Activated CD4-positive, alpha-beta T cell treated with anti-CD3 and anti-CD28 coated beads, Interleukin-10, Interleukin-2, amounts not matched to agents 100 ng/mL and 50 ng/mL, durations not matched to agents 16 hours and 8 hours (primary cell): ENCODE measurements at regions not wholly inside any gene's neighbourhood (a gene's known extent, or its start where the extent isn't known, plus 50 kb on each side); places are given as distances from the start of the nearest gene placed in this dataset.
"Not testable (repeated sequence)": the region's sequence is repeated elsewhere in the genome, so short reads cannot be mapped to it uniquely, and the experiment has no call there.

Experiments used
- DNase-seq: peaks from one replicate; pipeline ENCODE4 v3.0.0-alpha.2; 2020

DNA sequence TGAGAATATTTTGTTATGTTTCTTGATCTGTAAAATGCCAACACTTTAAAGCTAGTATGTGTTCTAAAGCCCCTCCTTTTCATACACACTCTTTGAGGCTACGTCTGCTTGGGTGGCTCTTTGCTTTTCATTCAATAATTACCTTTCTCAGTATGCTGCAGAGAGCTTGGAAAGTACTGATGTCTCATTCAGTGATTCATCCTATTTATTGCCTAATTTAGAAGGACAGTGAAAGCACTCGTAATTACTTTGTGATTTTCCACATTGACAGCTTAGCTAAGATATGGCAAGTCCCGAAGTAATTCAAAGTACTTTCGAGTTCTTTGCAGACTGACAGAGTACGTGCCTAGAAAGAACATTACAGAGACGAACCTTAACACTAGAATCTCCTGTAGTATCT is 57.2 kb downstream of the BMP15 start:
- no peak for DNase-seq

GRCh38 chrX:50968871-50969635 is 58.5 kb downstream of the BMP15 start:
- DNase-seq = not testable (repeated sequence)

- peak; percentile 26 for DNase-seq
These were observed 60.9 kb downstream of the BMP15 start for GRCh38 chrX:50971395-50971794.

GRCh38 chrX:50973199-50973598 is 62.7 kb downstream of the BMP15 start:
- DNase-seq = no peak

DNA sequence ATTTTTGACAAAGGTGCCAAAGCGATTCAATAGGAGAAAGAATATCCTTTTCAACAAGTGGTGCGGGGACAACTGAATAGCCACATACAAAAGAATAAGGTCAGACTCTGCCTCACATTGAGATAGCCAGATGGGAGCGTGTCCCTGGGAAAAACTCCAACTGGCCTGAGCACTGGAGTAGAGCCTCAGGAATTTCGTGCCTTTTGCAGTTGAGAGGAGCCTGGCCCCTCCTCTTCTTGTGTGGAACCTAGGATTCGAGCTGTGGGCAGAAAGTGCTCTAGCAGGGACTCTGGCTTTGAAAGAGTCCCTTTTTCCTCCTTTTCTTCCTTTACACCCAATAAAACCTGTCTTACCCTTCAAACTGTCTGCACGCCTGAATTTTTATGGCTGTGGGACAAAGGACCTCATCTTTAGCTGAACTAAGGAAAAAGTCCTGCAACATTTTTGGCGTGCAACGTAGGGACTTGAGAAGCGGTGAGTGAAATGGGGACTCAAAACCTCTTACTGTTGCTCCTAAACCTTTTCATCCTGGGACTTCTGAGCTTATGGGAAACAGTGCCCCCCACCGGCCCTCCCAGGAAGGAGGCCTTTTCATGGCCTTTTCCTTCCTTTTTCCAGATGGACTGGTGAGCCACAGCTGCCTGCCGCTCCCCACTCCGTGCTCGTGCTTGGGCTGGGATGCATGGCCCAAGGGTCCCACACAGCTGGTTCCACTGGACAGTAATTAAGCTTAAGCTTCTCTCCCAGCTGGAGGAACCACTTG is 68.6 kb downstream of the BMP15 start:
- DNase-seq = no peak

GRCh38 chrX:50980251-50980650 is 69.7 kb downstream of the BMP15 start:
- DNase-seq = no peak

DNA sequence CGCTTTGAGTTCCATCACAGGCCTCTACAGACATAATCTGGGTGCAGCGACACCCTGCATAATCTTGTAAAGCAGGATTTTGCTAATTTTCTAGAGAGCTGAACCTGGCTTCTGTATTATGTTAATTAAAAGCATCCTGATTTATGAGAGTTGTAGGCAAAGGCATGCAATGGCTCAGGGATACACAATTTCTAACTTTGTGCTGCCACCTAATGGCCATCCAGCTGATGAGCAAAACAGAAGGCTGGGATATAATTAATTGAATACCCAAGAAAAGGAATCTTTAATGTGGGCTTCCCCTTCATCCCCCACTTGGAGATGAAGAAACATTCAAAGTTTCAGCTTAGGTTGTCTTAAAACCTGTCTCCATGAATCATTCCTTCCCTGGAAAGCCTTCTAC is 78.1 kb downstream of the BMP15 start:
- DNase-seq = peak; percentile 36

GRCh38 chrX:50996930-50997329 is 86.4 kb downstream of the BMP15 start:
- no peak for DNase-seq

DNA sequence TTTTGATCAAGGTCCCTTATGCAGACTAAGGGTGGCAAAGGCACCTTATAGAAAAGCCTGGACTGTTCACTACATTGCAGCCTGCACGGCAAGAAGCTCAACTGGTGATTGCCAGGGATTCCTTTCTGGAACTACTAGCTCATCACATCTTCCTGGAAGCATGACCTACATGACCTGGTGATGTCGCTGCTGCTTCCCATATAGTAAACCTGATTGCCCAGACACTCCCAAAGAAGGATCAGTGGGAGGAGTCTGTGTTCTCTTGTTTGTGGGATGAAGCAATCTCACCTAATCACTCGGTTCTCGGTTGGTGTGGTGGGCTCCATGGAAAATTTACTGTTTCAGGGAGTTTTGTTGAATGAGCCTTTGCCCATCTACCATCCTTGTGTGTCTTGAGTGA is 89.8 kb downstream of the BMP15 start:
- not testable (repeated sequence) for DNase-seq

GRCh38 chrX:51001733-51002632 is 91.4 kb downstream of the BMP15 start:
- not testable (repeated sequence) for DNase-seq

DNA sequence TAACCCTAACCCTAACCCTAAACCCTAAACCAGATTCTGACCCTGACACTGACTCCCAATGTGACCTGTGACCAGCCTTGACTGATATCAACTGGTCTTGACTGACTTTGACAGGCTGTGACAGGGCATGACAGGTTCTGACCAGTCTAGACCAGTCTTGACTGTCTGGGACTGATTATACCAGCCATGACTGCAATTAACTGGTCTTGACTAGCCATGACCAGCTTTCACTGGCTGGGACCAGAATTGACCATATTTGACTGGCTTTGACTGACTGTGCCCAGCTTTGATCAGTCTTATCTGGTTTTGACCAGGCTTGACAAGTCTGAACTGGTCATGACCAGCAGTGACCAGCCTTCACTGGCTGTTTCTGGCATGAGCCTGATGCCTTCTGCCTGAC is 95.5 kb downstream of the BMP15 start:
- no peak for DNase-seq

DNA sequence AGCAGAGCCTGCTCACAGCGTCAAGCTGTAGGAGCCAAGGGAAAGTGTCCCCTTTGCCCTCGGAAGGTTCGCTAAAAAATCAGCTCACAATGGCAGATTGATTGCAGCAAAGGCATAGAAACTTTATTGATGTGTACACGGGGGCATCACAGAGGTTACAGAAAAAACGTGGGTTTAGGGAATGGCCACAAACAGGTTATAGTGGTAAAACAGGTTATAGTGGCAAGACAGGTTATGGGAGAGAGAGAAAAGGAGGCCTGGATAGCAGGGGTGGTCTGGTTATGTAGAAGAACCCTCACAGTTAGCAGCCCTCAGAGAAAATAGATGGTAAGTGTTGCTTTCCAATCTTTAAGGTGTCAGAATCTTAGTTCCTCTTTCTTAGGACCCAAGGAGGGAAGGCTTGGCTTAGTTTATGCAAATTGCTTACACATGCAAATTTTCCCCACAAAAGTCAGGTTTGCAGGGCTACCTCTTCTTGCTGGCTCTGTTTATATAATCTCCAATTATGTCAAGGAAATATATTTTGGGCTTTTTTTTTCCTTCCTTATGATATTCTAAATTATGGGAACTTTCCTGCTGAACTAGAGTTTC is 113.7 kb downstream of the BMP15 start:
- no peak for DNase-seq

- no peak for DNase-seq
These were observed 116.3 kb downstream of the BMP15 start for GRCh38 chrX:51026862-51027261.

DNA sequence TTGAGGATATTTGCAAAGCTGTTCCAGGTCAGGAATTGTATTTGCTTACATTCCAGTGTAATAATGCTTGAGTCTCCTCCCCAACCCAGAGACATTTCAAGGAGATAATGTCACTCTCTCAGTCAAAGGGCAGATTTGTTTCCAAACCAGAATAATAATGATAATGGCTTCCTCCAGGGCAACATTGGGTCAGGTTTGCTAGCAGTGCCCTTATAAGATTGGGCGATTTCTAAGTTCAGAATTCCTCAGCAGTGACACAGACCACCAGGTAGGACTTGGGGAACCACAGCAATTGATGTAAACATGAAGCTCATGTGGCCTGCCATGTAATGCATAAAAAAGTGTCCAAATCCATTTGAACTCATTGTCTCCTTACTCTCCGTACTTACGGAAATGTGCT is 125.2 kb downstream of the BMP15 start:
- DNase-seq = no peak

- no peak for DNase-seq
These were observed 137.4 kb downstream of the BMP15 start for GRCh38 chrX:51047950-51048349.

- no peak for DNase-seq
These were observed 143.2 kb downstream of the BMP15 start for GRCh38 chrX:51053741-51054140.

DNA sequence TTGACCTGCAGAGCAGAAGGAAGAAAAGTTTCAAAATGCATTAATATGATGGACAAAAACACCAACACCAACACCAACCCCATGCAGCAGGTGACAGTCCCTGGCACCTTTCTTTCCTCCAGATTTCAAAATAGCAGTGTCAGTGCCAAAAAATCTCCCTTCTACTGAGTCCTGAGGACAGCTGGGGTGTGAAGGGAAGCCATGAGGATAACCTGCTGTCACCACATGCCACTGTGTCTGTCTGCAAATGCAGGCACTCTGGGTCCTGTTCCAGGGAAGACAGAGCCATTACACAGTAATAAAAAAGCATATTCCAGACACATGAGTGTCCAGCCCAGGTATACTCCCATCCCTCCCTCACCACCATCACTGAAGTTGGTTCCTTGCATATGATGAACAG is 187.5 kb downstream of the BMP15 start:
- no peak for DNase-seq

GRCh38 chrX:51119058-51119926 is 208.8 kb downstream of the BMP15 start:
- DNase-seq = not testable (repeated sequence)

DNA sequence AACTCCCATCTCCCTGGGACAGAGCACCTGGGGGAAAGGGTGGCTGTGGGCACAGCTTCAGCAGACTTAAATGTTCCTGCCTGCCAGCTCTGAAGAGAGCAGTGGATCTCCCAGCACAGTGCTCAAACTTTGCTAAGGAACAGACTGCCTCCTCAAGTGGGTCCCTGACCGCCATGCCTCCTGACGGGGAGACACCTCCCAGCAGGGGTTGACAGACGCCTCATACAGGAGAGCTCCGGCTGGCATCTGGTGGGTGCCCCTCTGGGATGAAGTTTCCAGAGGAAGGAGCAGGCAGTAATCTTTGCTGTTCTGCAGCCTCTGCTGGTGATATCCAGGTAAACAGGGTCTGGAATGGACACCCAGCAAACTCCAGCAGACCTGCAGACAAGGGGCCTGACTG is 206.9 kb upstream of the NUDT10 start:
- DNase-seq = not testable (repeated sequence)

DNA sequence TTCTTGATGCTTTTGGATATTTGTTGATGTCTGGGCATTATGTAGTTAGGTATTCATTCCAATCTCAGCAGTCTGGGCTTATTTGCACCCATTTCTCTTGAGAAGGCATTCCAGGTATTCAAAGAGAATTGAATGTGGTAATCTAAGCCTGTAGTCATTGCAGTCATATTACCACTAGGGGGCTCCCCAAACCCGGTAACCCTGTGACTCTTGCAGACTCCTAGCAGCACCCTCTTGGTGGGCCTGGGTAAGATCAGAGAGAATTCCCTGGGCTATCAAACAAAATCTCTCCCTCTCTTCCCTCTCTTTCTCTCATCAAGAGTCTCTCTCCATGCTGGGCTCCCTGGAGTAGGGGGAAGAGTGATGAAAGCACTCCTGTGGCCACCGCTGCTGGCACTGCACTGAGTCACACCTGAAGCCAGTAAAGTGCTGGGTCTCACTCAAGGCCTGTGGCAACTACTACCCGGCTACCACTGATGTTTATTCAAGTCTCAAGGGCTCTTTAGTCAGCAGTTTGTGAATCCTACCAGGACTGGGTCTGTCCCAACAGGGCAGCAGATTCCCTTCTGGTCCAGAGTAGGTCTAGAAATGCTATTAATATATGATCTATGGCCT is 187.7 kb upstream of the NUDT10 start:
- peak; percentile 66 for DNase-seq

DNA sequence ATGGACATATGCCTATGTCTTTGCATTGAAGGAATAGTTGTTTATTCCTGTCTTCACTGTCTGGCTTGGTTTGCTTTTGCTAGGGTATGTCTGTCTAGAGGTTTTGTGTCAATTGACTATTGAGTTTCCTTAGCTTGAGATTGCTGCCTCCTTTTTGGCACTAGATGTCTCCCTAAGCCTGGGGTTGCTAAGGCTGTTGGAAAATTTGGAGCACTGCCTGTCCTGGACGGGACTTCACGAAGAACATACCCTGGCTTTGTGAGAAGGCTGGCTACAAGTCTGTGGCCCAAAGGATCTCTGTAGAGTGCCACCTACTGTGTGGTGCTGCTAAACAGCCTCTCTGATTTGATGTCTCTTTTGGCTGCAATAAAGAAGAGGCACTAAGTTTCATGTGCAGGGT is 183.8 kb upstream of the NUDT10 start:
- DNase-seq = no peak
